GF-D8 (cell line): ENCODE measurements at regions not wholly inside any gene's neighbourhood (a gene's known extent, or its start where the extent isn't known, plus 50 kb on each side); places are given as distances from the start of the nearest gene placed in this dataset.

Experiments used
- DNase-seq: peaks from one replicate; lab custom pipeline; 2025; lab: John Stamatoyannopoulos, UW

DNA sequence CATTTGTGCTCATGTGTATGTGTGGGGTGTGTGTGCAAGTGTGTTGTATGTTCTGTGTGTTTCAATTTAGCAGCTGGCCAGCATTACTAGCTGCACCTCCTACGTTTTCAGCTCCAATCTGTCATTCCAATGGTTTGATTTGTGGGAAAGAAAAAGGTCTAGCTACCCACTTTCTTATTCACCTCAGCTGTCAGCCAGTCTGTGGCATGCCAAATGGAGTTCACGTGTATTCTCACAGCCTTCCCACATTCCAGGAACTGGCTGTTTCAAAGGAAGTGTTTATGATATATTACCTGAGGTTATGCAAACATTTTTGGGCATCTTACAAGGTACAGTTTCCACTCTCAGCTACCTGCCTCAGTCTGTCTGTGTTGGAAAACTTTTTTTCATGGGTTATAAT lies 220.2 kb upstream of the CPNE8 start:
- DNase-seq: no peak

DNA sequence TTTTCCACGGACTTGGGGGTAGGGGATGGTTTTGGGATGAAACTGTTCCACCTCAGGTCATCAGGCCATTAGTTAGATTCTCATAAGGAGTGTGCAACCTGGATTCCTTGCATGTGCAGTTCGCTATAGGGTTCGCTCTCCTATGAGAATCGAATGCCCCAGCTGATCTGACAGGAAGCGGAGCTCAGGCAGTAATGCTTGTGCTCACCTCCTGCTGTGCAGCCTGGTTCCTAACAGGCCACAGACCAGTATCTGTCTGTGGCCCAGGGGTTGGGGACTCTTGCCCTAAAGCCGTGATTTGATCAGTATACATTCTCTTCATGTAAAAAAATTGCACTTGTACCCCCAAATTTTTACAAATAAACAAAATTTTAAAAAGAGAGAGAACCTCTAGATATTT lies 219.4 kb upstream of the CPNE8 start:
- no peak for DNase-seq

DNA sequence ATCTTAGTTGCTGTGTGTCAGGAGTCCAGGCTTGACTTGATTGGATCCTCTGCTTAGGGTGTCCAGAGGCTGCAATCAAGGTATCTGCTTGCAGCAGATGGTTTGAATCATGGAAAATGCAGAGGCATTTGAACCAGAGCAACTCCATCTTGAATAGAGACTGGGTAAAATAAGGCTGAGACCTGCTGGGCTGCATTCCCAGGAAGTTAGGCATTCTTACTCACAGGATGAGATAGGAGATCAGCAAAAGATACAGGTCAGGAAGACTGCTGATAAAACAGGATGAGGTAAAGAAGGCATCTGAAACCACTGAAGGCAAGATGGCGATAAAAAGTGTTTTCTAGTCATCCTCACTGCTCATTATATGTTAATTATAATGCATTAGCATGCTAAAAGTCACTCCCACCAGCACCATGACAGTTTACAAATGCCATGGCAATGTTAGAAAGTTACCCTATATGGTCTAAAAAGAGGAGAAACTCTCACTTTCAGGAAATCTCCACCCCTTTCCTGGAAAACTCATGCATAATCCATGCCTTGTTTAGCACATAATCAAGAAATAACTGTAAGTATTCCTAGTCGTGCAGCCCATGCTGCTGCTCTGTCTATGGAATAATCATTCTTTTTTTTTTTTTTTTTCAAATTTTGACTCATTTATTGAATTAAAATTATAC lies 218.3 kb upstream of the CPNE8 start:
- DNase-seq: no peak

DNA sequence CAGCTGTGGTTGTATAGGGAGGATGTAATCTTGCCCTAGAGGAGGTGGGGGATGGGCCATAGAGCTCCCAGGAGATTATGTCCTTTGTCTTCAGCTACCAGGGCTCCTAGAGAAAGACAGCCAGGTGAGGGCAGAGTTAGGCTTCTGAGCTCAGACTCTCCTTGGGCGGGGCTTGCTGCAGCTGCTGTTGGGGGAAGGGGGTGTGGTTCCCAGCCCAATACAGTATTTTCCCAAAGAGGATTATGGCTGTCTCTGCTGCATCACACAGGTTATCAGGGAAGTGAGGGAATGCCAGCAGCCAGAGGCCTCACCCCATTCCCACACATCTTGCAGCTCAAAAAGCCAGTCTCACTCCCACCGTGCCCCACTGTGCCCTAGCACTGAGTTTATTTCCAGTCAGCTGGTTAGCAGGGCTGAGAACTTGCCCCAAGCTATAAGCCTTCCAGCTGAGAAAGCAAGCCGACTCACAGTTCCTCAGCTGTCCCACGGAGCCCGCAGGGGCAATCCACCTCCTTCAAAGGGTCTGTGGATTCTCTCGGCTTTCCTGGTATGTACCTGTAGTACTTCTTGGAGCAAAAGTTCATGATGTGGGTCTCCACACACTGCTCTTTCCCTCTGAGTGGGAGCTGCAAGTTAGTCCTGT lies 217.3 kb upstream of the CPNE8 start:
- DNase-seq: no peak

DNA sequence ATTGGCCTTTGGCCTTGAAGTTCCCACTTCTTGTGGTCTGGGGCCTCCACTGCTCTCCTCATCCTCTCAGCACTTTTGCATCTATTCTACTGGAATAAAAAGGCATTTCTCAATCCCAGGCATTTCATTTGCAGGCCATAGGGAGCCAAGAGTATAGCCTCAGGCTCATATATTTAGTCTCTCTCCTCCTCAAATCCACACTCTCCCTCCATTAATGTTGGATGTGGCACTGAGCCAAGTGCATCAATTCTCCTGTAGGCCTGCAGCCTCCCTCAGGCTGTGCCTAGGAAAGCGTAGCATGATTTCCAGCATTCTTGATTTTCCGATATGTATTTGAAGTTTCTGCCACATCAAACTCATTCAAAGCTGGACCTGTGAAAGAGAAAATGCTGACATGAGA lies 211.5 kb upstream of the CPNE8 start:
- DNase-seq: no peak

DNA sequence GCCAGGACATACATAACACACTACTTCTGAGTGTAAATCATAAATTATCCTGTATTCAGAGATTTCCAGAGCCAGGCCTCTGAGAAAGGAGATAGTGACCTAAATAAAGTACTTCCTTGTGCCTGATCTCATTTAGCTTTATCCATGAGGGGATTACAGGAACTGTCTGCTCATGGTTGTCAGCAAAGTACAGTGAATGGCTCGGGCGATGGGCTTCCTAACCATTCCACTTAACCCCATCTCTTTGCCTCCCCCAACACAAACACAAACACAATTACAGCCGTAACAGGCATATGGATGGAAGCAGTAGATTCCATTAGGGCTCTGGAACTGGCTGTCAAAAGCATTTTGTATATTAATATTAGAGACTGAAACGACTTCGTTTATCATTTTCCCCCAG lies 206.7 kb upstream of the CPNE8 start:
- DNase-seq: no peak

DNA sequence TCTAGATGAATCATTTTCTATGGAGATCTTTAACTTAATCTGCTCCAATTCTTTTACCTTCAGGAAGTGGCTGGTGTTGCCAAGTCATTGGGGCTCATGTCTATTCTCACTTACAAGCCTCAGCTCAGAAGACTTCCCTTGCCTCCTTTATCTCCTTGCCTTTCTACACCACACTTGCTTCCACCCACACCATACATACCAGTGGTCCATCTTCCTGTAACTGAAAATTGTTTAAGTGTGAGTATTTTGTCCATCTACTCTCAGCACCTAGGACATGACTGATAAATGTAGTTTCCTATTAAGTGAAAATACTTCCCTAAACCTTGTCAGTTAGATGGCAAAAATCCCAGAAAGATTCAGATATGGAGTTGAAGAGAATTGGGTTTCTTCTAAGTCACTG lies 199.7 kb upstream of the CPNE8 start:
- DNase-seq: no peak

DNA sequence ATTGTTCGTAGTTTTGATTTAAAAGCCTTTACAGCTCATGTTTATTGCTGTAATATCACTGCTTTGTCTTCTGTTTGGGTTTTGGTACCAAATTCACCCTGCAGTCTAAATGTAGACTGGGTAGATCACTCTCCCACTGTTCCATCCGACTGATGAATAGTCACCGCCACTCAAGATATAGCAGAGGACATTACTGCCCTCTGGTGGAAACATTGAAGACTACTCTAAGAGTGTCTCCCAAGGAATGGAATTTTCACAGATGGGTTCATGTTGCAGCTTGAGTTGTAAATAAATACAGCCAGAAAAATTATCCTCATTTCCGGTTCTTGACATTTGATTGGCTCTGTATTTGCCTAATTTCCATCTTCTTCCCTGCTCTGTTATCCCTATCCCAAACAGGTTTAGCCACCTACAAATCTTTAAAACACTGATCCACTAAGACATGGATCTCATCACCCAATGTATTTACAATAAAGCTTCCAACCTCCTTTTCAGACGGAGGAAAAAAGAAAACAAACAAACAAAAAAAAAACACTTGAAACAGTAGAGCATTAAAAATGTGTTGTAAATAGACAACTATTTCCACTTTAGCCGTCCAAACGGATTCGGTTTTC lies 198.3 kb upstream of the CPNE8 start:
- DNase-seq: peak; percentile 13

DNA sequence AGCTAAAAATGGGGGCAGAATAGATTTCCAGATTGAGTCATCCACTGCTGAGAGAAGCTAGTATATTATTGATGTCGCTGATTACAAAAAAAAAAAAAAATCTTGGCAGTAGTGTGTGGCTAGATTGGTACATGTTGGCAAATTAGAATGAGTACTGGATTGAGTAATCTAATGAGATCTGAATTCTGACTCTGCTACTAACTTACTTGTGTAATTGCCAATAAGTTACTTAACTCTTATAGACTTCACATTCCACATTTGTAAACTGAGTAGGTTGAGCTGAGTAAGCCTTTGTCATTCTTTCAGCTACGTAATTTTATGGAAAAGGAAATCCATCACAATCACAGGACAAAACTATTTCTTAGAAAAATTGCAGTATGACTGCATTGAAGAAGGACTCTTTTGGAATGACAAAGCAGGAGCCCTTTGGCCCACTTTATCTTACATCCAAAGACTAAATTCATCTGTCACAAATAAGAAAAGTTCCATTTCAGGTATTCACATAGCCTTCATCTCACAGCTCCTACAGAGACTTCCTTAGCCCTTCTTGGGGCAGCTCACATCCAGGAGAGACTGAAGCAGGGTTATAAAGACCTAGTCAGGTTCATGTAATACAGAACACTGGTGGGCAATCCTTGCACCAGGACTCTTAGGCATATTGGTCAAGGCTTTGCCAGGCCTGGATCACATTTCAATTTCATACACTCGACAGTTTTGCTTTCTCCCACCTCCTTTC lies 197.3 kb upstream of the CPNE8 start:
- DNase-seq: no peak

DNA sequence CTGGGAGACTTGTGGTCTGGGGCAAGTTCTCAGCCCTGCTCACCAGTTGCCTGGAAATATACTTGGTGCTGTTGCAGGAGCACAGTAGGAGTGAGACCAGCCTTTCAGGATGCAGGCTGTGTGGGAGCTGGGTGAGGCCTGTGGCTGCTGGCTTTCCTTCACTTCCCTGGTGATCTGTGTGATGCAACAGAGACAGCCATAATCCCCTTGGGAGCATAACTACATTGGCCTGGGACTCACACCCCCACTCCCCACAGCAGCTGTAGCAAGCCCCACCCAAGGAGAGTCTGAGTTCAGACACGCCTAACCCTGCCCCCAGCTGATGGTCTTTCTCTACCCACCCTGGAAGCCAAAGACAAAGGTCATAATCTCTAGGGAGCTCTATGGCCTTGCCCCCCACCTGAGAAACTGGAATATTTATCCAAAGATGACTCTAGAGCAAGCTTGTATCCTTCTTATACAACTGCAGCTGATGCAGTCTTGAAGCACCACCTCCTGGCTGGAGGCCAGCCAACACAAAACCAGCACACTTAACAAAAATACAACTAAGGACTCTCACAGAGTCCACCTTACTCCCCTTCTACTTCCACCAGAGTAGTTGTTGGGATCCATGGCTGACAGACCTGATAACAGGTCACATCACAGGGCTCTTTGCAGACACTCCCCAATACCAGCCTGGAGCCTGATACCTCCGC lies 190.4 kb upstream of the CPNE8 start:
- no peak for DNase-seq

DNA sequence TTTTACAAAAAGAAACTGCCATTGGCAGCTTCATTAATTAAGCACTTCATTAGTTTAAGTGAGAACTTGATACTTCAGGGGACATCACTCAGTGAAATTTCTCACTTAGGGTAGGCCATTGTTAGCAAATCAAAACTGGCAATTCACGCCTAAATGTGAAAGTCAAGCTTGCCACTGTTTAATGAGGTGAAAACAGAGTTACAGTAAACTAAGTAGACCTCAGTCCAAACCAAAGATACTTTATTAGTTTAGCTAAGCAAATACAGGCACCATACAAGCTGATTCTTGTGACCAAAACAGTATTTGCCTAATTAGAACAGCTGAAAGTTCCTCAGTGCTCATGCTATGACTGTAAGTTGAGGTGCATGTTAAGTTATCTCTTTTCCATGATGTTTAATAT lies 176.5 kb upstream of the CPNE8 start:
- no peak for DNase-seq

DNA sequence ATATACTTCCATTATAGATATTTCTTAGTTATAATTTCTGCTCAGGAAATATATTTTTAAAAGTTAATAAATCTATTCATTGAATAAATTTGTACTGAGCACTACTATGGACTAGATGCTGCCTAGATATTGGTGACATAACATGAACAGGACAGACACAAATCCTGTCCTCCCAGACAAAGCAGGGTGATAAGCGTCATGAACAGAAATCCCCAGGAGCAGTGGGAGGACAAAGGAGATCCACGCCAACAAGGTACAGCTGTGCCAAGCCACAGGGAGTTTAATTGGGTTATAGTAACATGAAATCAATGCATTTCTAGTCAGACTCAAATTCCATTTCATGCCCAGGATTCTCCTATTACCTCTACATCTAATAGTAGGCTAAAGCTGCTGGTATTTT lies 171.8 kb upstream of the CPNE8 start:
- no peak for DNase-seq

DNA sequence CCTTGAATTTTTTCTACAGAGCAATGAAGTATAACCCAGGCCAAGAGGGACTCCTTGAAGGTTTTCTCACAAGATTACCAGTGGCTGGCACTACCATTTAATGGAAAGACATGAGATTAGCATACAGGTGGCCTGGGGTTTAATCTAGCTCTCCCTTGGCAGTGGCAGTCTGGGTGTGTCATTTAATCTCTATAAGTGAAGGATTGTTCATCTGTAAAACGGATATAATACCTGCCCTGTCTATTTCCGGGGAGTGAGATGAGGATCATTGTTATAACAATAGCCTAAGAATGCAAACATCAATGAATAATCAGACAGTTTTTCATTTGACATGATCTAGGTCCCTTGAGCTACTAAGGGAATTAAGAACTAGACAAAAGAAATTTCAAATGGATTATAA lies 168.7 kb upstream of the CPNE8 start:
- no peak for DNase-seq

DNA sequence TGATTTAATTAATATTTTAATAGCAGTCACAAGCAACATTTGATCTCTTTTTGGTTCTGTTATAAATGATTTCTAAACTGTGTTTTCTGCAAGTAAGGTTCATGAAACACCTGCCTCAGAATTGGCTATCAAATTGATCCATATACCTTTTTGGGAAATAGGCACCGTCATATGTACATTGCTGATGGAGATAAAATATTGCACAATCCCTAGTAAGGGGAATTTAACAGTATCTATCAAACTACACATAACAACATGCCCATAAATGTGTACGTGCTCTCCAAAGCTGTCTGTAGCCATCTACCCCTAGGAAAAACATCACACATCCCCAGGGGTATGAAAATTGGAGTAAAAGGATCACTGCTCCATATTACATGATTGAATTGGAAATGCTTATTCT lies 167.3 kb upstream of the CPNE8 start:
- no peak for DNase-seq

DNA sequence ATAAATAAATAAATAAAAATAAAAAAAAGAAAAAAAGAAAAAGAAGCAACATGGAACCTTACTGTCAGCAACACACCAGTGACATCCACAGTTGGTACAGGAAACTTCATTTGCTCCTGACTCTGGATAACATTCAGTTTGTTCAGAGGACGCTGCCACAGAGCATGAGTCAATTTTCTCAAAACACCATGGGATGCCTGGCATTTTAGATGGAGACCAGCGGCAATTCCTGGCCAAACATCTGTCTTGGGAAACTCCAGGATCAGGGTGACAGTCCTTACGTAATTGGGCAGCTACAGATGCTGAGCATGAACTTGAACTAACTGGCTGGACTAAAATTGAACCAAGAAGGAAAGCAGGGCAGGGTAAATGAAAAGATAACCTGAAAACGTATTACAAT lies 166.2 kb upstream of the CPNE8 start:
- no peak for DNase-seq

DNA sequence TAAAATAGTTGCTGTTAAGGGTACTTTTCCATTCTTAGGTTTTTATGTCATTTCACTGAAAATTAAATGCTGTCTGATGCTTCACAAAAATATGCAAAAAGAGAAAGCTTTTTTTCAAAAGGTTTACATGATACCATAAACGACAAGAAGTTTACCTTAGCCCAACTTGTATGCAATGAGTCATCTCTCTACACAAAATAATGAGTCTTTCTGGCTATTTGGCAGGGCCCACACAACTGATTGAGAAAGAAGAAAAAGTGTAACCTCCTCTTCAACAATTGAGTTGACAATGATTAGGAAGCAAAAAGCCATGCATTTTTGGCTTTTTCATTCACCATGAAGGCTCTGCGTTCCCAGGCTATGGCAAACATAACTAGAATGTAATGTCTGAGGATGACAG lies 165.4 kb upstream of the CPNE8 start:
- no peak for DNase-seq

DNA sequence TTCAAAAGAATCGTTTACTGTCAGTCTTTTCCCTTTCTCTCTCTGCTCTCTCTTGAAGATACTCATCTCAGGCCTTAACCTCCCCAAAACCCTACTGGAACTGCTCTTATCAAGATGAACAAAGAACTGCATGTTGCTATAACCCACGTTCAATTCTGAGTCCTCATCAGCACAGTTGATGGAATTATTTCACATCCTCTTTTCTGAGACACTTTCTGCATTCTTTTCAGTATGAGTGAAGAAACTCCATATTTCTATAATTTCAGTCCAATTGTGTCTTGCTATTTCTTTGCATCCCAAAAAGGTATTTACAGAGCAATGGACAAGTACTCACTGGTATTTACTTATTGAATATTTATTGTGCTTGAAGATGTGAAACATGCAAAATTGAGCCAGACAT lies 160.1 kb upstream of the CPNE8 start:
- no peak for DNase-seq

DNA sequence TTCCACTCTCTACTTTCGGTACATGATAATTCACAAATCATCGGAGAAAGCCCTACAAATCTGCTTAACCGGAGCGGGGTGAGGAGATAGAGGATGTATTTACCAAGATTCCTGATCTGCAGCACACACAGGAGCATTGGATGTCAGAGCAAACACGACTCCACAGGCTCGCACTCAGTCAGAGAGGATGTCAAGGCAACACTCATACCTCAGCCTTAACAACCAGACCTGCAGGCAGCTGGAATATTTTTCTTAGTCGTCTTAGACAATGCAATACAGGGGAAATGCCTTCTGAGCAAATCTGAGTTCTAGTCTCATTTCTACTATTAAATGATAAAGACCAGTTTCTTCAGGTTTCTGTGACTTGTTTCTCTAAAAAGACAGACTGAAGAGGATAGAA lies 159.3 kb upstream of the CPNE8 start:
- DNase-seq: no peak

DNA sequence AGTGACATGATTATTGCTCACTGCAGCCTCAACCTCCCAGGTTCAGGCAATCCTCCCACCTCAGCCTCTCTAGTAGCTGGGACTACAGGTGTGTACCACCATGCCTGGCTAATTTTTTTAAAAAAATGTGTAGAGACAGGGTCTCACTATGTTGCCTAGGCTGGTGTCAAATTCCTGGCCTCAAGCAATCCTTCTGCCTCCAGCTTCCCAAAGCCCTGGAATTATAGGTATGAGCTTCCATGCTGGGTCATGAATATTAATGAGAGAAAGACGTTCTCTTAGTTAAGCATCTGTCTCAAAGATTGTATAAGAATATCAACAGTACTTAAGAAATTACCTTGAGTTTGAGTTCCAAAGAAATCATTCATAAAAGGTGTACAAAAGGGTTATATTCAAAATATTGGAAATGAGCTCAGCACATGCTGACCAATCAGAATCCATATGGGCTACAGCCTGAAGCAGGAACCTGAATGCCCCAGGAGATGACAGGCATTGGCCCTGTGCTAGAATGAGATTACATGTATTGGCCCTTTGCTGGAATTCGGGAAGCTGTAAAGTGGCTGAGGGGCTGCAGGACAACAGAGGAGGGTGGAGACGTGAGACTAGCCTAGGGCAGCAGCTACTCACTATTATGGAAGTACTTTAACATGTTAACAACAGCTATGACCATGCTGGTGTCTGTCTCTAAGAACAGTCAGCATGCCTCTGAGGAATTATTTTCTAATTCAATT lies 157.0 kb upstream of the CPNE8 start:
- no peak for DNase-seq

DNA sequence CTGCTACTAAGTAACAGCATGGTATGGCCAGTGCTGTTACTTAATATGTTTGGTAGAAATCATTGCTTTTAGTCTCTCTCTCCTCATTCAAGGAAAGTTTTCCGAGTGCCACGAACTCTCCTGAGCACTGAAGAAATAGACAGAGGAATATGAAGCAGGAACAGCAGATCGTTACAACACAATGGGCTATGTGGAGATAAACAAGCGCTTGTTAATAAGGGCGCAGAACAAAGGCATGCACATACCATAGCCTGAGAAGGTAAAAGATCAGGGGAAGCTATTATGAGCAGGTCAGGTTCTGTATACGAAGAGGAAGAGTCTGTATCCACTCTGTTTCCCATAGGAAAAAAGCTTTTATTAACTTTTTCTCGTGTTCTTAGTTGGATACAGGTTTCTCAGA lies 156.2 kb upstream of the CPNE8 start:
- no peak for DNase-seq

DNA sequence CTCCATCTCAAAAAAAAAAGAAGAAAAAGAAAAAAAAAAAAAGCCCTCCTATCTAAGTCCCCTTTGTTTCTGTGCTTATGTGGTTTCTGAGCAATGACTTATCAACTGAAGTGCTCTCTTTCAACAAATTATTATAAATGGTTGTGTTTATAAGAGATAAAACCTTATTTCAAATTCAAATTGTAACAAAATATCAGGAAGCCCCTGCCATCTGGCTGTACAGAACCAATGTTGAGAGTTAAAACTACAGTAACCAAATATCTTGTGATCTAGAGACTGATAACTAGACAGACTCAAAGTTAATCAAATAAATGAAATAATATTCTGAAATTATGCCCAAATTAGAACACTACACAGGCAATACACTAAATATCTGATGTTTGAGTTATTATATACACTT lies 143.0 kb upstream of the CPNE8 start:
- no peak for DNase-seq
